ENCODE measurements at regions not wholly inside any gene's neighbourhood (a gene's known extent, or its start where the extent isn't known, plus 50 kb on each side); places are given as distances from the start of the nearest gene placed in this dataset.

DNA sequence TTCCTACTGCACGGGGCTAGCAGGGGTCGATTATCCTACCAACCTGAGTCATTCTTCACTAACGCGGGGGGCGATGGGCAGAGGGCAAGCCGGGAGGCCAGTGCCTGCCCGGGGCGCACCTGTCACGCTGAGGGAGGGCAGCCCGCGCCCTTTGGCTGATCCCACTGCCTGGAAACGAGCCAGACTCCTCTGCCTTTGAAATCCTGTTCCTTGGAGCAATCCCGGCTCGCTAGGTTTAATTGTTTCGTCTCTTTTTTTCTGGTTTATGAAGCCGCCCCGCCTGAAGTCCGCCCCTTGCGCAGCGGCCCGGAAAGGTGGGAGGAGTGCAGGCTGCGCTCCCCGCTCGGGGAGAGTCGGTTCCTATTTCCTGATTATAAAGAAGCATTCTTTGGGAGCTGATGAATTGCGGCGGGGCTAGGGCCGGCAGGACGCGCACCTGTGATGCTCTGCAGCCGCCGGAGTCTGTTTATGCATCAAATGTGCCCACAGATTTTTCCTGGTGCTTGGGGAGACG, 484.2 kb downstream of the BCOR start:
- in situ Hi-C loops (cut with MboI; ENCODE audit: low sequenced_read_pairs): no loop called here

DNA sequence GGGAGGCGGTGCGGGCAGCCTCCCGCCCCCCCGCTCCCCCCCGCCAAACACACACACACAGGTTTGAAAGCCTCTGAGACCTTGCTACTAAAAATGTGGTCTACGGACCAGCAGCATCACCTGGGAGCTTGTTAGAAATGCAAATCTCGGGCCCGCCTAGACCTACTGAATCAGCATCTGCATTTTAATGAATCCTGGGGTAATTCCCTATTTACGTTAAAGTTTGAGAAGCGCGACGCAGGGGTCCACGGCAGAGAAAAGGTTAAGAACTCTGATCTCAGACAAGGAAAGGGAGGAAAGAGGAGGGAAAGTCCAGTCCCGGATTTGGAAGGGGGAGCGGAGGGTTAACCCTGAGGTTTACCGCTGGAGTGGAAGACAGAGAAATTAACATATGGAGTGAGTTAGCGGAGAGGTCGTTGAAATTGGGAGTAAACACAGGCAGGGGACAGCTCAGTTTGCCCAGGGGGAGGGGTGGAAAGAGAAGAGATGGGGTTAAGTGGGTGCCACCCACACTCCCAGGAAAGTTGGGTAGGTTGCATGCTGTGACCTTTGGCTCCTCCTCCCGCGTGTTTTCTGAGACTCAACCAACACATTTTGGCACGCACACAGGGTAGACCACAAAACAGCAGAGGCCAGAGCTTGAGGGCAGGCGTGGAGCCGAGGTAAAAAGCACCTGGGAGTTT, 483.6 kb downstream of the BCOR start:
- in situ Hi-C loops (cut with MboI; ENCODE audit: low sequenced_read_pairs): no loop called here

DNA sequence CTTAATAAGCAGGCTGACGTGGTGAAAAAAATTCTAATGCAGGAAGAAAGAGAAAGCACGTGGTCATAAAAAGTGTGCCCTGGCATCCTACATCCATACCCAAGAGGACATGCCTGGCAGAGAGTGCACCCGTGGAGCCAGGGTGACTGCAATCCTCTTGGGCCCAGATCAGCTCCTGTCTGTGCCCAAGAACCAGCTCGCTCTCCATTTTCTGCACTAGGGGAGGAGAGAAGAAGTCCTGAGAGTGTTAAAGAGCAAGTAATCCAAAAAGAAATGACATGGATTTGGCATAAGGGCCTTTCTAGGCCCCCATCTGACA, 483.1 kb downstream of the BCOR start:
- in situ Hi-C loops (cut with MboI; ENCODE audit: low sequenced_read_pairs): no loop called here

GRCh38 chrX:39616098-39616729, 481.5 kb downstream of the BCOR start:
- in situ Hi-C loops (cut with MboI; ENCODE audit: low sequenced_read_pairs): no loop called here

- in situ Hi-C loops (cut with MboI; ENCODE audit: low sequenced_read_pairs): no loop called here
These were observed 481.0 kb downstream of the BCOR start for GRCh38 chrX:39616731-39617130.

GRCh38 chrX:39618178-39618577, 479.6 kb downstream of the BCOR start:
- in situ Hi-C loops (cut with MboI; ENCODE audit: low sequenced_read_pairs): no loop called here

DNA sequence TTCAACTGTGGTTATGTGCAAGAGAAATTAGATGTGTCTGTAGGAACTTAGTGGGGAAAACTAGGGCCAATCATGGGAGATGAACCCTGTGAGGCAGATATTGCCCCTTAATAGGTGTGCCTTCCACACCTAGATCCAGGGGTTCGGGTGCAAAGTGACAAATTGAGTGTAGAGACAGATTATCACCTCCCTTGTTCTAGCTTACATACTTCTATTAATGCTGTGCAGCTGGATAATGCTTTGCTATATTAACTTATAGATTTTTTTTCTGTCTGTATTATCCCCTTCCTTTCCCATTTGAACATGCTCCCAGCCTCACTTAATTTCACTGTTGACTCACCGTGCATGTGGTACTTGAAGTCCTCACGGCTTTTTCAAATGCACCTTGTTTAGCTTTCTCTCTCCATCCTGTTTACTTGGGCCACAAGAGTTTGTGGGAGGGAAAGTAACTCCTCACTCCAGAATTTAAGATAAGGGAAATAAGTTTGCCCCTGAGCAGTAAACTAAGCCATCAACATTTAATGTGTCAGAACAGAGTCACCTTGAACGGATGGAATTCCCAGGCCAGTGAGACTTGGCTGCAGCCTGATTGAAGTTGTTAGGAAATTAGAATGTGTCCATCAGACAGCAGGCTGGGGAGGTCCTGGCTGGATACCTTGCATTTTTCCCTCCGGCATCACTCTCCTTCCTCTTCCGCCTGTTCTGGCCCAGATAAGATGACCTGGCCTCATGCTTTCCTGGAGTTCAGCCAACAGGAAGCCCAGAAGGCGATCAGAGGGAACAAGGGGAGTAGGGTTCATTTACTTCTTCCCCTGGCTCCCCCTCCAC, 478.4 kb downstream of the BCOR start:
- in situ Hi-C loops (cut with MboI; ENCODE audit: low sequenced_read_pairs): no loop called here

- in situ Hi-C loops (cut with MboI; ENCODE audit: low sequenced_read_pairs): no loop called here
These were observed 473.6 kb downstream of the BCOR start for GRCh38 chrX:39624166-39624565.

DNA sequence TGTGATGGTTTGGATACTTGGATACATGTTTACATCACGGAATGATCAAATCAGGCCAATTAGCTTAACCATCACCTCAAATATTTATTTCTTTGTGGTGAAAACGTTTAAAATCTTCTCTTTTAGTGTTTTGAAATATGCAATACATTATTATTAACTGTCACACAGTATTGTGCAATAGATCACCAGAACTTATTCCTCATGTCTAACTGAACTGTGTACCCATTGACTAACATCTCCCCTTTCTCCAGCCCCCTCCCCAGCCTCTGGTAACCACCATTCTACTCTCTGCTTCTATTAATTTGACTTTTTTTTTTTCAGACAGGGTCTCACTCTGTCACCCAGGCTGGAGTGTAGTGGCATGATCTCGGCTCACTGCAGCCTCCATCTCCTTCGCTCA, 471.9 kb downstream of the BCOR start:
- in situ Hi-C loops (cut with MboI; ENCODE audit: low sequenced_read_pairs): no loop called here

GRCh38 chrX:39626749-39627148, 471.0 kb downstream of the BCOR start:
- in situ Hi-C loops (cut with MboI; ENCODE audit: low sequenced_read_pairs): no loop called here

GRCh38 chrX:39627257-39627656, 470.5 kb downstream of the BCOR start:
- in situ Hi-C loops (cut with MboI; ENCODE audit: low sequenced_read_pairs): no loop called here

GRCh38 chrX:39629001-39629400, 468.8 kb downstream of the BCOR start:
- in situ Hi-C loops (cut with MboI; ENCODE audit: low sequenced_read_pairs): no loop called here

DNA sequence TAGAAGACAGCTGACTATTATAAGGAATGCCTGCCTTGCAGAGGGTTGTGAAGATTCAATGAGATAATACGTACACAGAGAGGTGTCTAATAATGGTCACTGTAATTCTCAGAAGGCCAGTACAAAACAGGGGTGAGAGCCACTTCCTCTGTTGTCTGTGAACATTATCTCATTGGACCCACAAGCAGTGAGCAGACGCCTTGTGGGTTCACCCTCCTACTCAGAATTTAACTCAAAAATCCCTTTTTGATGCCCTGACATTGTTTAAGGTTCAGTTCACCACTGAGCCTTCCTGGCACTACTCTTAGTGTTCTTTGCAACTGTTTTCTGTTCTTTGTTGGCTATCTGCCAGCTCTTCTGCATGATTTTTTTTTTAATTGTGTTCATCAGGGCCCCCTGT, 467.4 kb downstream of the BCOR start:
- in situ Hi-C loops (cut with MboI; ENCODE audit: low sequenced_read_pairs): no loop called here

GRCh38 chrX:39631276-39632229, 466.2 kb downstream of the BCOR start:
- in situ Hi-C loops (cut with MboI; ENCODE audit: low sequenced_read_pairs): no loop called here

GRCh38 chrX:39633293-39633692, 464.5 kb downstream of the BCOR start:
- in situ Hi-C loops (cut with MboI; ENCODE audit: low sequenced_read_pairs): no loop called here

DNA sequence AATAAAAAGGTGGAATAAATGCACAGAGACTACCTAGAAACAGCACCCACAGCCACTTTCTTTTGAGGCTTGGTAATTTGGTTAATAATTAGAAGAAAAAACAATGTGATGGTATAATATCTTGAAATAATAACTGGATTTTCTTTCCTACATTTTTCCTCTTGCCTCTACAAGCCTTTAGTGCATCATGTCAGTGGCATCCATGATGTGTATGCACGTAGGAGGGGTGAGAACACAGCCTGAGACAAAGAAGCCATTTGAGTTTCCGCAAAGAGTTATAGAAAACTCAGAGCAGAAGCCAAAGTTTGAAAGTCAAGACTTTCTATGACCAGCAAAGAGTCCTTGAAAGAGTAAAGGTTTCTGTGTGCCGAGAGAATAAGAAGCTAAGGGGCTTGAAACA, 461.3 kb downstream of the BCOR start:
- in situ Hi-C loops (cut with MboI; ENCODE audit: low sequenced_read_pairs): no loop called here

DNA sequence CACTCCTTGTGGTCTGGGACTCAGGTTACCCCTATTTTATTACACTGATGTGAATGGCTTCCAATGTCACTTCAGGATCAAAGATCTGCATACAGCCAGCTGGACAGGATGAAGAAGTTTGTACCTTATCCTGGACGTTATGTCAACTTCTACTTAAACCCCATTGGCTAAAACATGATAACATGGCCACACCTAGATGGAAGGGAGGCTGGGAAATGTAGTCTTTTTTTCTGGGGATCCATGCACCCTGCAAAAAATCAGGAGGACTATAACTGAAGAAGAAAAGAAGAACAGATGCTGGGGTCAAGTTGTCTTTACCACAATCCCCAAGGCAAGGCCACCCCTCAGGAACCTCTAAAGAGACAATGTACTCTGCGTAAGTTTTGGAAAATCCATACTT, 459.2 kb downstream of the BCOR start:
- in situ Hi-C loops (cut with MboI; ENCODE audit: low sequenced_read_pairs): no loop called here

GRCh38 chrX:39639871-39640270, 457.9 kb downstream of the BCOR start:
- in situ Hi-C loops (cut with MboI; ENCODE audit: low sequenced_read_pairs): no loop called here

- in situ Hi-C loops (cut with MboI; ENCODE audit: low sequenced_read_pairs): no loop called here
These were observed 456.9 kb downstream of the BCOR start for GRCh38 chrX:39640866-39641265.

GRCh38 chrX:39642071-39642470, 455.7 kb downstream of the BCOR start:
- in situ Hi-C loops (cut with MboI; ENCODE audit: low sequenced_read_pairs): no loop called here

GRCh38 chrX:39643550-39643949, 454.2 kb downstream of the BCOR start:
- in situ Hi-C loops (cut with MboI; ENCODE audit: low sequenced_read_pairs): no loop called here
